Putamen (tissue), 1 donor: ENCODE measurements at regions not wholly inside any gene's neighbourhood (a gene's known extent, or its start where the extent isn't known, plus 50 kb on each side); places are given as distances from the start of the nearest gene placed in this dataset.

Experiments
- DNase-seq: peaks from one replicate; pipeline ENCODE4 v3.0.0-alpha.2; 2016; ENCODE audit warnings: low spot score

GRCh38 chr18:2036086-2036485 is 535.2 kb downstream of the METTL4 start:
- no peak for DNase-seq

DNA sequence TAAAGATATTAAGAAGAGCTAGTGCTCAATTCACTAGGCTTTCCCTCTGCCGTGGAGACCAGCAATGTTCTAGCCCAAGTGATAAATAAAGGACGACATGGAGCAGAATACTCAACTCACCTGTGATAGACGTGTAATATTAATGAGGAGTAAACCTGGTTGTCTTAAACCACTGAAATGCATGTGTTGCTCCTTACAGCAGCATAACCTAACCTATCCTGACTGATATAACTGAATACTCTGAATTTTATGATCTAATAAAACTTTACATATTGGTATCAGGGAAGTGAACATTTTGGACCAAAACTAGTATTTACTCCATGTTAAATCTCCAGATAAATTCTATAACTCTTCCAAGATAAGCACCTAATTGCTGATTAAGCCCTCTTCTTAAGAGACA is 531.0 kb downstream of the METTL4 start:
- DNase-seq, result no peak

- no peak for DNase-seq
Observed at GRCh38 chr18:2049986-2050385, 521.3 kb downstream of the METTL4 start.

- no peak for DNase-seq
Observed at GRCh38 chr18:2050702-2051201, 520.6 kb downstream of the METTL4 start.

- no peak for DNase-seq
Observed at GRCh38 chr18:2053490-2054089, 517.7 kb downstream of the METTL4 start.

DNA sequence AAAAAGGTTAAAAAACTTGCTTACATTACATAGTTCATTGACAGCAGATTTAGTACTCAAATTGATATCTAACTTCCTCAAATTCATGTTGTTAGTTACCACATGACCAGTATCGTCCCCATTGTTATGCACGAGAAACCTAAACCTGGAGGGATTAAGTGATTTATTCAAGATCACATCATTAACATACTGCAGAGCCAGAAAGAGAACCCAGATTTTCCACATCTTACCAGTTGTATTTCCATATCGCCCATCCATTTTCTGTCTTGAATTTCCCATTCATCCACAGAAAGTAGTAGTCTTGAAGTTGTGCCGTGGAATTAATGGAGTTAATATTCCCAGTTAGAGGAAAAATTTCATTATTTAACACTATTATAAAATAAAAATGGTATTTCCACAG is 512.0 kb downstream of the METTL4 start:
- DNase-seq, result no peak

- DNase-seq, result no peak
Observed at GRCh38 chr18:2060086-2060485, 511.2 kb downstream of the METTL4 start.

- no peak for DNase-seq
Observed at GRCh38 chr18:2070631-2071030, 500.7 kb downstream of the METTL4 start.

DNA sequence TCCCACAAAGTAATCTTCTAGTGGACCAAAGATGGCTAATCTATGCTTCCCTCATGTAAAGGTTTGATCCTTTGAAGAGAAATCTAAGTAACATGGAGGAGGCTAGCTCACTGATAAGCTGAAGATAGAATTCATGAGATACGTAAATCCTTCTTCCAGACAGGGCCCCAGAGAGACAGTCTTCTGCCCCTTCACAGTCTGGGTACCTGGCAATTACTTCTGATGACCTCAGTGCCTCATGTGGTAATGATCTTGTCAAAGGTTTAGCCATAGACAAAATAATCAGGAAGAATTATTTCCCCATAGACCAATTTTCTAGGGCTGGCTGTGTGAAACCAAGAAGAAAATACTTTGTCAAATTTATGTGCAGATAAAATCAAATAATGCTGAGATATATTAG is 495.8 kb downstream of the METTL4 start:
- DNase-seq, result no peak

GRCh38 chr18:2082676-2083075 is 488.6 kb downstream of the METTL4 start:
- DNase-seq, result no peak

DNA sequence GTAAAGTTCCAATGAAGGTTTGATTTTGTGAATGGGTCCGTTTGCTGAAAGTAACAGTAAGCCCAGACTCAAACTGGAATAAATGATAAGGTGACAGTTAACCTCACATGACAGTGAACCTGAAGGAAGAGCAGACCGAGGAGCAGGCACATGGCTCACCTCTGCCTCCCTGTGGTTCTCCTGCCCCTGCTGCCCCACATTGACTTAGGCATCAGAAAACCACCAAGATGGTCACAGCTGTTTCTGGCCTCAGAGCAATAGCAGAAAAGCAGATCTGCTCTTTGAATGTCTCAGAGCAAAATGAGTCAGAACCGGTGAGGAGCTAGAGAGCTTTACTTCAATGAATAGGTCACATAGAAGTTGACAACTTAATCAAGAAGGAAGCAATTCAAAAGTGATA is 487.6 kb downstream of the METTL4 start:
- DNase-seq, result no peak

DNA sequence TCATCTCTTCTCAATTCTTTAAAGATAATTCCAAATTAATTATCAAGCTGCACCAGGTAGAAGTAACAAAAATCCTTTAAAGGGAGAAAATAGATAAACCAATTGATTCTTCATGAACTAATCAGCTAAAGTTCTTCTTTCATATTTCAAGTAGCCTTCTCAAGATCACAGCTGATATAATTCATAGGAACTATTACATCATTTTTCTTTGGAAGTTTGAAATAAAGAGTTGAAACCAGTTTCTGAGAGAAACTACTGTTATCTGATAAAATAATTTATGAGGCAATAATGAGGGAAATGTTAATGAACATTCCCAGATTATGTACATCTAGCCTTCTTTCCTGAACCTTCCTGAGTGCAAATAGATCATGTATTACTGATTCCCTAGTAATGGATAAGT is 484.9 kb downstream of the METTL4 start:
- DNase-seq, result no peak

- no peak for DNase-seq
Observed at GRCh38 chr18:2087877-2088673, 483.2 kb downstream of the METTL4 start.

GRCh38 chr18:2089396-2089795 is 481.9 kb downstream of the METTL4 start:
- DNase-seq, result no peak

GRCh38 chr18:2091937-2092336 is 479.4 kb downstream of the METTL4 start:
- no peak for DNase-seq

- DNase-seq, result no peak
Observed at GRCh38 chr18:2096551-2096950, 474.8 kb downstream of the METTL4 start.

DNA sequence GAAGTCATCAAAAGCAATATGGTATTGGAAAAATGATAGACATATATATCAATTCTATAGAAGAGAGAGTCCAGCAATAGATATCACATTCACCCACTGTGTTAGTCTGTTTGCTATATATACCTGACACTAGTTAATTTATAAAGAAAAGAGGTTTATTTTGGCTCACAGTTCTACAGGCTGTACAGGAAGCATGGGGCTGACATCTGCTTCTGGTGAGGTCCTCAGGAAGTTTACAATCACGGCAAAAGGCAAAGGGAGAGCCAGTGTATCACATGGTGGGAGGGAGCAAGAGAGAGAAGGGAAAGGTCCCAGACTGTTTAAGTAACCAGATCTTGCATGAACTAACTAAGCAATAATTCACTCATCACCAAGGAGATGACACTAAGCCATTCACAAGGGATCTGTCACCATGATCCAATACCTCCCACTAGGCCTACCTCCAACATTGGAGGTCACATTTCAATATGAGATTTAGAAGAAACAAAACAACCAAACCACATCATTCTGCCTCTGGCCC is 470.6 kb downstream of the METTL4 start:
- no peak for DNase-seq

DNA sequence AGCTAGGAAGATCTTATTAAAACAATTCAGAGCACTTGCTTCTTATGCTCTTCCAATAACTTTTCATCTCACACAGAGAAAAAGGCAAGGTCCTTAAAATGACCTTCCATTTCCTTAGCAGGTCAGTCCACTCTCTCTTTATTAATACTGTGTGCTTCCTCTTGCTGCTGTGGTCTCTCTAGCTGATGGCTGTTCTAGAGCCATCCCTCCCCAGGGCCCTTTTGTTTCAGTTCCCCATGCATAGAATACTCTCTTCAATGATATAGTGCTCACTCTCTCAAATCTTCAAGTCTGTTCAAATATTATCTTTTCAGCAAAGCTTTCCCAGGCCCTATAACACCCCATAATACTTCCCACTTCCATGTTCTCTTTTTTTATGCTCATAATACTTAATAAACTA is 469.3 kb downstream of the METTL4 start:
- no peak for DNase-seq

GRCh38 chr18:2103299-2103698 is 468.0 kb downstream of the METTL4 start:
- DNase-seq, result no peak

GRCh38 chr18:2104620-2105462 is 466.5 kb downstream of the METTL4 start:
- no peak for DNase-seq

- no peak for DNase-seq
Observed at GRCh38 chr18:2108591-2108990, 462.7 kb downstream of the METTL4 start.

GRCh38 chr18:2111456-2111855 is 459.8 kb downstream of the METTL4 start:
- DNase-seq, result no peak
